Endothelial cell of umbilical vein (primary cell): ENCODE measurements at regions not wholly inside any gene's neighbourhood (a gene's known extent, or its start where the extent isn't known, plus 50 kb on each side); places are given as distances from the start of the nearest gene placed in this dataset.

Experiments
- CTCF ChIP-seq, 2 donors: IDR thresholded peaks; 1 replicate in 1 of 2; 2 replicates in 1 of 2; pipeline ENCODE4 v1.5.1; 2011; ENCODE audit warnings: low read length in 2 of 2, mild to moderate bottlenecking in 2 of 2, moderate library complexity in 2 of 2, control low read depth in 1 of 2, inconsistent platforms in 1 of 2, low read depth in 1 of 2; ENCODE audit not compliant: insufficient read depth in 1 of 2; ENCODE audit errors: extremely low read depth in 1 of 2
- GATA2 ChIP-seq: IDR thresholded peaks from 2 replicates; pipeline ENCODE4 v1.7.0; 2011; ENCODE audit warnings: low read depth, mild to moderate bottlenecking, moderate library complexity, mixed read lengths, low read length; ENCODE audit not compliant: insufficient read length, insufficient read depth
- MAX ChIP-seq: IDR thresholded peaks from 2 replicates; pipeline ENCODE4 v1.6.1; 2011; ENCODE audit not compliant: insufficient read depth, insufficient read length
- POLR2A ChIP-seq: IDR thresholded peaks from 2 replicates; pipeline ENCODE4 v1.6.1; 2012; ENCODE audit warnings: low read depth, mild to moderate bottlenecking, control low read depth, low read length
- POLR2AphosphoS5 ChIP-seq: IDR thresholded peaks from 2 replicates; pipeline ENCODE4 v1.6.1; 2012; ENCODE audit warnings: low read depth, mild to moderate bottlenecking, control low read depth, low read length, moderate library complexity; ENCODE audit not compliant: insufficient read depth

DNA sequence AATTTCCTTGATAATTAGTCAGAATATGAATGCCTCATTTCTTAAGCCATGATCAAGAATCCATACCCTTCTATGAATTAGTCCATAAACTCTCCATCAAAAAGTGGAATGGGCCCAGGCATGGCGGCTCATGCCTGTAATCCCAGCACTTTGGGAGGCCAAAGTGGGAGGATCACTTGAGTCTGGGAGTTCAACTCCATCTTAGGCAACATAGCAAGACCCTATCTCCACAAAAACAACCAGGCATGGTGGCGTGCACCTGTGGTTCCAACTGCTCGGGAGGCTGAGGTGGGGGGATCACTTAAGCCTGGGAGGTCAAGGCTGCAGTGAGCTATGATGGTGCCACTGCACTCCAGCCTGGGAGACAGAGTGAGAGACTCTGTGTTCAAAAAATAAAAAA, 52.1 kb upstream of the SHANK2 start:
- TF ChIP-seq POLR2AphosphoS5, result no peak
- TF ChIP-seq CTCF (IDR thresholded peaks at IDR 0.05; ENCODE audit: extremely low read depth in 1 of 2, insufficient read depth in 1 of 2, low read depth in 1 of 2, low read length in 2 of 2), result no peak
- no peak for TF ChIP-seq GATA2
- TF ChIP-seq POLR2A, result no peak
- no peak for TF ChIP-seq MAX
